ENCODE measurements at regions not wholly inside any gene's neighbourhood (a gene's known extent, or its start where the extent isn't known, plus 50 kb on each side); places are given as distances from the start of the nearest gene placed in this dataset.

- ChIA-PET POLR2A (no interaction called here), CTCF (ENCODE audit: low intra/inter-chr PET ratio) (no interaction called here)
- H3K4me2 ChIP-seq (ENCODE audit: insufficient read depth, low read length): no peak overlapping the region
- TF ChIP-seq E2F6 (IDR thresholded peaks at IDR 0.05; ENCODE audit: borderline replicate concordance in 1 of 2, extremely low read depth in 1 of 2, insufficient read depth in 1 of 2, insufficient read length in 1 of 2, low read depth in 1 of 2, low read length in 1 of 2, poor library complexity in 1 of 2, severe bottlenecking in 1 of 2) (no peak), ZNF589 (CRISPR knock-in tag; IDR thresholded peaks at IDR 0.05; ENCODE audit: low read depth) (no peak), ZNF398 (CRISPR knock-in tag; IDR thresholded peaks at IDR 0.05) (no peak), HMGXB4 (CRISPR knock-in tag; IDR thresholded peaks at IDR 0.05) (no peak), TEAD1 (CRISPR knock-in tag; IDR thresholded peaks at IDR 0.05) (no peak), CTCF (IDR thresholded peaks at IDR 0.05 in 2 of 3, conservative IDR thresholded peaks at IDR 0.05 in 1 of 3; ENCODE audit: insufficient read depth in 2 of 3, low read depth in 1 of 3, low read length in 3 of 3) (no peak), SAFB (IDR thresholded peaks at IDR 0.05; ENCODE audit: borderline replicate concordance, low read depth, low read length) (no peak), ZC3H4 (CRISPR knock-in tag; IDR thresholded peaks at IDR 0.05; ENCODE audit: borderline replicate concordance) (no peak), ATF4 (CRISPR knock-in tag; IDR thresholded peaks at IDR 0.05) (no peak)
- H4K20me1 ChIP-seq (replicated peaks; ENCODE audit: control insufficient read depth, insufficient read depth, low read length): no peaks in the 10 kb centered on the region
- in situ Hi-C loops (cut with MboI): no loop called here
- no peaks in the 10 kb centered on the region for H3K4me1 ChIP-seq (replicated peaks in 1 of 2; ENCODE audit: control insufficient read depth in 2 of 2, insufficient read depth in 2 of 2, low read length in 2 of 2)
- no peak overlapping the region for H2AFZ ChIP-seq (ENCODE audit: low read depth, low read length)
- no peaks in the 10 kb centered on the region for H3K36me3 ChIP-seq (ENCODE audit: control insufficient read depth, insufficient read depth, low read length)
- H3K79me2 ChIP-seq (ENCODE audit: control insufficient read depth, insufficient read depth, low read length): no peaks in the 10 kb centered on the region
- H3K27me3 ChIP-seq (ENCODE audit: control insufficient read depth in 2 of 2, insufficient read depth in 2 of 2, low read length in 2 of 2): no peaks in the 10 kb centered on the region
- no TSS peak for BruUV-seq (replicated peaks)
- H3K27ac ChIP-seq (ENCODE audit: extremely low read depth, low read depth, low read length): no peak overlapping the region
- DNase-seq (ENCODE audit: extremely low read depth in 1 of 4, low spot score in 3 of 4) (no peak), FAIRE-seq (no peak), ATAC-seq (no peak)
- WGBS (ENCODE audit: insufficient coverage, low coverage, missing lambda C conversion rate): 3% methylated on average over 3 of the region's 3 CpGs
- H3K4me3 ChIP-seq: no peak overlapping the region
- H3K9ac ChIP-seq (ENCODE audit: insufficient read depth in 1 of 2, low read depth in 2 of 2, low read length in 2 of 2): no peak overlapping the region
- no peaks in the 10 kb centered on the region for H3K9me1 ChIP-seq (ENCODE audit: control insufficient read depth, insufficient read depth, low read length)
- no peaks in the 10 kb centered on the region for H3K9me3 ChIP-seq (replicated peaks; ENCODE audit: control insufficient read depth, insufficient read depth, low read depth, low read length)
- intact Hi-C loops (cut with micrococcal nuclease): no loop called here
Observed at GRCh38 chr5:145521066-145521465, 314.1 kb downstream of the PRELID2 start.

Data from K562 (cell line).